T47D (cell line): ENCODE measurements at regions not wholly inside any gene's neighbourhood (a gene's known extent, or its start where the extent isn't known, plus 50 kb on each side); places are given as distances from the start of the nearest gene placed in this dataset.

Source experiments
- DNase-seq, 2 experiments: peaks; one replicate each; pipeline versions ENCODE4 v3.0.0 to v3.0.0-alpha.2; 2011 to 2012; ENCODE audit warnings: low read depth in 1 of 2, low spot score in 1 of 2
- JUND ChIP-seq: IDR thresholded peaks from 2 replicates; pipeline ENCODE4 v1.6.1; 2012; ENCODE audit warnings: low read depth
- in situ Hi-C: cut with HindIII; loops from 2 replicates; pipeline ENCODE4 v1.10.0; 2016; ENCODE audit warnings: low sequenced_read_pairs, low pct_unique_long_range_greater_than_20kb

DNA sequence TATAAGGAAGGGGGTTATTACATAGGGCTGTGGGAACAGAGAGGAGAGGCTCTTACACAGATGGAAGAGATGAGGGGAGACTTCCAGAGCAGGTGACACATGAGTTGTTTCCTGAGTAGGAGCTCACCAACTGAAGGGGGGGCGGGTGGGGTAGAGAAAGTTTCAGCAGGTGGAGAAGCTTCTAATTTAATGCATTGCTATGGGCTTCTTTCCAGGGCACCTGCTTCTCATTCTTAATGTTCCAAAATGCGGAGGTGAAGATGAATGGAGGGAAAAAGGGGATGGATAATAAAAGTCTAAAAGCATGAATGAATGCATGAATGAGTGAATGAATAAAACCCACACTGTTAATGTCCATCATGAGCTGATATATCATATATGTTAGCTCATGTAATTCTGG, 439.0 kb upstream of the CCL2 start:
- in situ Hi-C loops: no loop called here
- DNase-seq: no peak
- no peak for TF ChIP-seq JUND

DNA sequence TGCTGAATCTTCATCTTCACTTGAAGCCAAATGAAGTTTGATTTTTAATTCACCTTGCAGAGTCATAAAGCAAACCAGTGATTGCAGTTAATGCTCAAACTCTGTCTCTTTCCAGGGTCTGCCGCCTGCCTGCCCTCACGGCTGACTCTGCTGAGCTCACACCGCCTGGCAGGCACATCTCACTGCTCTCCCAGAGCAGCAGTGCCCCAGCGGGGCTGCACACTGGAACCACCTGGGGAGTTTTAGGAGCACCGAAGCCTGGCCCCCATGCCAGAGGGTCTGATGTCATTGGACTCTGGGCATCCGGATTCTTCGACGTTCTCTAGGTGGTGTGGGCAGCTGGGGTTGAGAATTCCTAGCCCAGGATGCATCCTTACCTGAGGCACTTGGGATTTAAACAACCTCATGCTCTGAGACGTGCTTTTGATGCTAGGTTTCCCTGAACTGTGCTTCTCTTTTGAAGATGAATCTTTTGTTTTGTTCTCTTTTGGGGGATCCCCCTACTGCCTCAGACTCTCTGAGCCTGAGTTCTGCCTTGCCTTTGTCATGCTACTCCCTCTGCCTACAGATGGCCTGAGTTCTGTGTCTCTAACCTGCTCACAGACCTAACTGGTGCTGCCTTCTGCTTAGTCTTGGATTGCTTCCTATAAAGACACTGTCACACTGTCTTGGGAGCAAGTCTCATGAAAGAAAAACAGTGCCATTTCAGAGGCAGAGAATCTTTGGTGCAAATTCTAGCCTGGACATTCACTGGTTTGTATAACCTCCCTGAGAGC, 438.1 kb upstream of the CCL2 start:
- DNase-seq: no peak
- in situ Hi-C loops: no loop called here
- TF ChIP-seq JUND: no peak

DNA sequence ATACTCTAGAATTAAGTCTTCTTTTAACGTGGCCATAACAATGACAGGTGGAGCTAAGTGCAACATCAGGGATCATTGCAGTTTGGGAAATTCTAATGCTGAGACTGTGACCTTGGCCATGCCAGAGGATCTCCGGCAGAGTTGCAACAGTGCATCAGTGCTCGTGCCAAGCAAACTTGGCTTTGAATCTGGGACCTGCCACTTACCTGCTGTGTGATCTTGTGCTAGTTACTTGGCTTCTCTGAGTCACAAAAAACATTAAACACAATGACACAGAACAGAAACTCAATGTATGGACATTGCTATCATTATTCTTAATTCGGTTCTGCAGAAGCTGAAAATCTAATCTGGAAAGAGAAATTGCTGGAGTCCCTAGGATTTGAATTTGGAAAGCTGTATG, 435.5 kb upstream of the CCL2 start:
- in situ Hi-C loops: no loop called here
- no peak for TF ChIP-seq JUND
- no peak for DNase-seq

DNA sequence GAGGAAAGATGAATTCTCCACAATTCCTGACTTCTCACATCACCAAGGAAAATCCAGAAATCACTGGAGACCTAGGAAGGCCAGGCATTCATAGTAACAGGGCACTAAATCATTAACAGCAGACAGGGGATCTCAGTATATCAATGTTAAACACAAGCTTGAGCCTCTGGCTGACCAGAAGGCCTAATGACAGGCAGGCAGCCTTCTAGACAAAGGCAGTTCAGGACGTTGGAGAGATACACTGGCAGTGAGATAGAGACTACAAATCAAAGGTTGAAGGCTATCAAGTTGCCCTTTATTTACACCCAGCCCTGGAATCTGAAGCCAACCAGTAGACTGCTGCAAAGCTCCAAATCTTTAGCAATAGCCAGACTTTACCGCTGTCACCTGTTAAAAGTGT, 422.8 kb upstream of the CCL2 start:
- in situ Hi-C loops: no loop called here
- TF ChIP-seq JUND: no peak
- no peak for DNase-seq

GRCh38 chr17:33837281-33837680, 417.8 kb upstream of the CCL2 start:
- in situ Hi-C loops: no loop called here
- TF ChIP-seq JUND: no peak
- DNase-seq: no peak

- DNase-seq: no peak
- TF ChIP-seq JUND: no peak
- in situ Hi-C loops: no loop called here
Measured at GRCh38 chr17:33838281-33838680, 416.8 kb upstream of the CCL2 start.

GRCh38 chr17:33847900-33848299, 407.2 kb upstream of the CCL2 start:
- in situ Hi-C loops: no loop called here
- TF ChIP-seq JUND: no peak
- DNase-seq: no peak

DNA sequence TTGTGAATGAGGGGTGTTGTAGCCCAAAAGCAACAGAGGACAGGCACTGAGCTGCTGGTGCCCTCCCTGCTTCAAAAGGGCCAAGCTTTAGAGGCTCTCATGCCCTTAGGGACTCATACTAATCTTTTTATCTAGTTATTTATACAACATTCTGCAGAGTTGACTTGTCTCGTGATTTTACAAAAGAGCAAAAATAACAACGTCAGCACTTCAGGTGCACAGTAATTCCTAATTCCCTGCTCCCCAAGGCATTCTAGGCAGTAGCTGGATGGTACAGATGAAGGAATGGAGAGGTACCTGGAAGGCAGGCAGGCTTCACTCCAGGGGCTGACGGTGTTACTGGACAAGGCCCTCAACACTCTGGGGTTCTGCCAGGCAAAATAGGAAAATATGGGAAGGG, 406.7 kb upstream of the CCL2 start:
- no peak for TF ChIP-seq JUND
- DNase-seq: no peak

GRCh38 chr17:33854596-33854995, 400.5 kb upstream of the CCL2 start:
- no peak for TF ChIP-seq JUND
- in situ Hi-C loops: no loop called here
- no peak for DNase-seq

More for the DNA sequence above, 406.7 kb upstream of the CCL2 start:
- in situ Hi-C loops: no loop called here

- no peak for DNase-seq
- in situ Hi-C loops: no loop called here
- no peak for TF ChIP-seq JUND
Measured at GRCh38 chr17:33858121-33858520, 397.0 kb upstream of the CCL2 start.

DNA sequence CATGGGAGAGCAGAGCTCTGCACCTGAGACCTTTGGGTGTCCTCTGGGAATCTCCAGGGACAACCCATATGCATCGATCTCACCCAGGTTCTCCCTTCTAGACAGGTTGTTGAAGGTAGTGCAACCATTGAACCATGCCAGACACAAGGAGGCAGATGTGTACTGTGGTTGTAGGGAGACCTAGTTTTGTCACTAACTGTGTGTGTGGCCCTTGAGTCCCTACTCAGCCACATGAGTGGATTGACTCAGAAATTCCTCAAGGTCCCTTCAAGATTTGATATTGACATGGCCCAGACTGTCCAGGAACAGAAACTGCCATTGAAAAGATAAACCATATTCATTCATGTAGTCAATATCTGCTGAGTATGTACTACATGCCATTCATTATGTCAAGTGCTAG, 396.4 kb upstream of the CCL2 start:
- in situ Hi-C loops: no loop called here
- DNase-seq: no peak
- no peak for TF ChIP-seq JUND

GRCh38 chr17:33862772-33863602, 392.1 kb upstream of the CCL2 start:
- in situ Hi-C loops: no loop called here
- no peak for TF ChIP-seq JUND
- no peak for DNase-seq

- TF ChIP-seq JUND: no peak
- DNase-seq: no peak
- in situ Hi-C loops: no loop called here
Measured at GRCh38 chr17:33864758-33865229, 390.3 kb upstream of the CCL2 start.
